ENCODE measurements at regions not wholly inside any gene's neighbourhood (a gene's known extent, or its start where the extent isn't known, plus 50 kb on each side); places are given as distances from the start of the nearest gene placed in this dataset.

GRCh38 chr5:121731377-121731776 lies 120.3 kb upstream of the FTMT start:
- Histone ChIP-seq H3K9me3 (ENCODE audit: low read length) (no peaks in the 10 kb centered on the region), H3K27ac (ENCODE audit: extremely low read length, insufficient read depth, low read length) (no peak overlapping the region), H3K36me3 (replicated peaks in 1 of 2; ENCODE audit: control insufficient read depth in 1 of 2, insufficient read depth in 2 of 2, low read length in 2 of 2) (no peaks in the 10 kb centered on the region), H4K20me1 (ENCODE audit: insufficient read depth, low read length) (no peaks in the 10 kb centered on the region), H2AFZ (ENCODE audit: low read length) (no peak overlapping the region), H3K79me2 (ENCODE audit: insufficient read depth, low read length) (no peaks in the 10 kb centered on the region), H3K4me3 (replicated peaks in 1 of 3; ENCODE audit: insufficient read depth in 1 of 3, low read depth in 2 of 3, low read length in 3 of 3) (no peak overlapping the region), H3K4me1 (ENCODE audit: insufficient read depth, low read length) (no peaks in the 10 kb centered on the region), H3K4me2 (ENCODE audit: low read depth, low read length) (no peak overlapping the region), H3K9ac (ENCODE audit: insufficient read depth, low read depth, low read length) (no peak overlapping the region), H3K27me3 (ENCODE audit: control insufficient read depth in 1 of 2, insufficient read depth in 2 of 2, low read length in 2 of 2) (no peaks in the 10 kb centered on the region)
- no peak for DNase-seq (ENCODE audit: low spot score)
- WGBS (ENCODE audit: low lambda C conversion rate) = 4% methylated on average over 3 of the region's 3 CpGs
- no TSS peak for BruUV-seq (replicated peaks)
- ATAC-seq = no peak
- POLR2A ChIA-PET = no interaction called here
- intact Hi-C loops (cut with micrococcal nuclease; ENCODE audit: unreplicated experiment) = no loop called here
- in situ Hi-C loops (cut with HindIII; ENCODE audit: extremely low pct_ligation_motif_present, low pct_unique_long_range_greater_than_20kb) = no loop called here
- CTCF ChIA-PET (ENCODE audit: low intra/inter-chr PET ratio, low total read pairs) = no interaction called here
- TF ChIP-seq YEATS4 (CRISPR knock-in tag; IDR thresholded peaks at IDR 0.05; ENCODE audit: borderline replicate concordance) = no peak
- TF ChIP-seq ZIK1 (CRISPR knock-in tag; IDR thresholded peaks at IDR 0.05; ENCODE audit: borderline replicate concordance, low read depth) = no peak
- no peak for TF ChIP-seq ZSCAN31 (CRISPR knock-in tag; IDR thresholded peaks at IDR 0.05; ENCODE audit: low read depth)
- TF ChIP-seq, protein P1, sequence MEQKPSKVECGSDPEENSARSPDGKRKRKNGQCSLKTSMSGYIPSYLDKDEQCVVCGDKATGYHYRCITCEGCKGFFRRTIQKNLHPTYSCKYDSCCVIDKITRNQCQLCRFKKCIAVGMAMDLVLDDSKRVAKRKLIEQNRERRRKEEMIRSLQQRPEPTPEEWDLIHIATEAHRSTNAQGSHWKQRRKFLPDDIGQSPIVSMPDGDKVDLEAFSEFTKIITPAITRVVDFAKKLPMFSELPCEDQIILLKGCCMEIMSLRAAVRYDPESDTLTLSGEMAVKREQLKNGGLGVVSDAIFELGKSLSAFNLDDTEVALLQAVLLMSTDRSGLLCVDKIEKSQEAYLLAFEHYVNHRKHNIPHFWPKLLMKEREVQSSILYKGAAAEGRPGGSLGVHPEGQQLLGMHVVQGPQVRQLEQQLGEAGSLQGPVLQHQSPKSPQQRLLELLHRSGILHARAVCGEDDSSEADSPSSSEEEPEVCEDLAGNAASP (CRISPR knock-in tag; IDR thresholded peaks at IDR 0.05; ENCODE audit: borderline replicate concordance) = no peak
- no peak for TF ChIP-seq RAD21 (CRISPR knock-in tag; IDR thresholded peaks at IDR 0.05)
- TF ChIP-seq, protein P2, sequence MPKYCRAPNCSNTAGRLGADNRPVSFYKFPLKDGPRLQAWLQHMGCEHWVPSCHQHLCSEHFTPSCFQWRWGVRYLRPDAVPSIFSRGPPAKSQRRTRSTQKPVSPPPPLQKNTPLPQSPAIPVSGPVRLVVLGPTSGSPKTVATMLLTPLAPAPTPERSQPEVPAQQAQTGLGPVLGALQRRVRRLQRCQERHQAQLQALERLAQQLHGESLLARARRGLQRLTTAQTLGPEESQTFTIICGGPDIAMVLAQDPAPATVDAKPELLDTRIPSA (CRISPR knock-in tag; IDR thresholded peaks at IDR 0.05; ENCODE audit: borderline replicate concordance) = no peak
- TF ChIP-seq, protein P3, sequence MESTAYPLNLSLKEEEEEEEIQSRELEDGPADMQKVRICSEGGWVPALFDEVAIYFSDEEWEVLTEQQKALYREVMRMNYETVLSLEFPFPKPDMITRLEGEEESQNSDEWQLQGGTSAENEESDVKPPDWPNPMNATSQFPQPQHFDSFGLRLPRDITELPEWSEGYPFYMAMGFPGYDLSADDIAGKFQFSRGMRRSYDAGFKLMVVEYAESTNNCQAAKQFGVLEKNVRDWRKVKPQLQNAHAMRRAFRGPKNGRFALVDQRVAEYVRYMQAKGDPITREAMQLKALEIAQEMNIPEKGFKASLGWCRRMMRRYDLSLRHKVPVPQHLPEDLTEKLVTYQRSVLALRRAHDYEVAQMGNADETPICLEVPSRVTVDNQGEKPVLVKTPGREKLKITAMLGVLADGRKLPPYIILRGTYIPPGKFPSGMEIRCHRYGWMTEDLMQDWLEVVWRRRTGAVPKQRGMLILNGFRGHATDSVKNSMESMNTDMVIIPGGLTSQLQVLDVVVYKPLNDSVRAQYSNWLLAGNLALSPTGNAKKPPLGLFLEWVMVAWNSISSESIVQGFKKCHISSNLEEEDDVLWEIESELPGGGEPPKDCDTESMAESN (CRISPR knock-in tag; conservative IDR thresholded peaks at IDR 0.05) = no peak
- TF ChIP-seq THAP11 (CRISPR knock-in tag; IDR thresholded peaks at IDR 0.05) = no peak
- no peak for TF ChIP-seq FOXO1 (CRISPR knock-in tag; IDR thresholded peaks at IDR 0.05)
- no peak for TF ChIP-seq MXI1 (IDR thresholded peaks at IDR 0.05; ENCODE audit: borderline replicate concordance, low read depth, low read length)
- no peak for TF ChIP-seq ELK4 (CRISPR knock-in tag; IDR thresholded peaks at IDR 0.05; ENCODE audit: borderline replicate concordance)
- TF ChIP-seq SUZ12 (IDR thresholded peaks at IDR 0.05; ENCODE audit: low read depth, low read length) = no peak
- TF ChIP-seq NR1H2 (CRISPR knock-in tag; IDR thresholded peaks at IDR 0.05; ENCODE audit: borderline replicate concordance, low read depth) = no peak
- no peak for TF ChIP-seq ATF7 (IDR thresholded peaks at IDR 0.05)
- no peak for TF ChIP-seq ATF7 (CRISPR knock-in tag; IDR thresholded peaks at IDR 0.05)
- no peak for TF ChIP-seq ZNF841 (CRISPR knock-in tag; IDR thresholded peaks at IDR 0.05; ENCODE audit: borderline replicate concordance)
- no peak for TF ChIP-seq MBNL3 (CRISPR knock-in tag; conservative IDR thresholded peaks at IDR 0.05)
- no peak for TF ChIP-seq SIX4 (CRISPR knock-in tag; IDR thresholded peaks at IDR 0.05)
- no peak for TF ChIP-seq ZNF674 (CRISPR knock-in tag; IDR thresholded peaks at IDR 0.05; ENCODE audit: low read depth)
- no peak for TF ChIP-seq ZNF263 (CRISPR knock-in tag; IDR thresholded peaks at IDR 0.05)
- FAIRE-seq = no peak
